ENCODE measurements at regions not wholly inside any gene's neighbourhood (a gene's known extent, or its start where the extent isn't known, plus 50 kb on each side); places are given as distances from the start of the nearest gene placed in this dataset.
A peak's percentile ranks its signal among the peaks of the same experiment; 100 is the strongest.

- TF ChIP-seq CTCF (conservative IDR thresholded peaks at IDR 0.05): peak; percentile 20
- peak overlapping the region; percentile 89 for H3K27ac ChIP-seq
Measured at GRCh38 chrX:139203651-139204570, 326.6 kb upstream of the F9 start.

GRCh38 chrX:139202742-139203420 is 327.7 kb upstream of the F9 start:
- TF ChIP-seq CTCF (conservative IDR thresholded peaks at IDR 0.05): no peak; the same call in 1 of the 2 replicates
- H3K27ac ChIP-seq: peak overlapping the region; percentile 89

- H3K27ac ChIP-seq: peak overlapping the region; percentile 89
Measured at GRCh38 chrX:139201924-139202323, 328.6 kb upstream of the F9 start.

GRCh38 chrX:139200793-139201192 is 329.7 kb upstream of the F9 start:
- peak overlapping the region; percentile 89 for H3K27ac ChIP-seq
- TF ChIP-seq CTCF (conservative IDR thresholded peaks at IDR 0.05): no peak

More at GRCh38 chrX:139201924-139202323, 328.6 kb upstream of the F9 start:
- TF ChIP-seq CTCF (conservative IDR thresholded peaks at IDR 0.05): no peak

GRCh38 chrX:139200346-139200745 is 330.2 kb upstream of the F9 start:
- TF ChIP-seq CTCF (conservative IDR thresholded peaks at IDR 0.05): no peak
- peak overlapping the region; percentile 89 for H3K27ac ChIP-seq

GRCh38 chrX:139199933-139200332 is 330.6 kb upstream of the F9 start:
- H3K27ac ChIP-seq: peak overlapping the region; percentile 89
- TF ChIP-seq CTCF (conservative IDR thresholded peaks at IDR 0.05): no peak

- TF ChIP-seq CTCF (conservative IDR thresholded peaks at IDR 0.05): no peak
- H3K27ac ChIP-seq: peak overlapping the region; percentile 89
Measured at GRCh38 chrX:139198936-139199335, 331.6 kb upstream of the F9 start.

Measured in VCaP (cell line).